Loucy (cell line): ENCODE measurements at regions not wholly inside any gene's neighbourhood (a gene's known extent, or its start where the extent isn't known, plus 50 kb on each side); places are given as distances from the start of the nearest gene placed in this dataset.

Source experiments
- H2AFZ ChIP-seq: fragments of 200-600 bp; sonication (generic); 2 replicates; pipeline ENCODE4 v1.6.0; 2016; ENCODE audit warnings: antibody characterized with exemption, mild to moderate bottlenecking, low read length, moderate library complexity
- H3F3A ChIP-seq: fragments of 200-600 bp; 2 replicates; pipeline ENCODE4 v1.6.0; 2016; ENCODE audit warnings: antibody characterized with exemption, low read depth, mild to moderate bottlenecking
- H3K27me3 ChIP-seq: fragments of 200-600 bp; sonication (generic); 2 replicates; pipeline ENCODE4 v1.6.1; 2014; ENCODE audit warnings: low read length, mild to moderate bottlenecking; ENCODE audit not compliant: insufficient read depth, poor library complexity, severe bottlenecking
- H3K36me3 ChIP-seq: fragments of 200-600 bp; sonication (generic); 2 replicates; pipeline ENCODE4 v1.6.1; 2016; ENCODE audit warnings: low read length; ENCODE audit not compliant: insufficient read depth
- H3K4me1 ChIP-seq: fragments of 200-600 bp; sonication (generic); 2 replicates; pipeline ENCODE4 v1.5.1; 2014; ENCODE audit warnings: low read length, mild to moderate bottlenecking; ENCODE audit not compliant: insufficient read depth, poor library complexity, severe bottlenecking
- H3K4me2 ChIP-seq: fragments of 200-600 bp; sonication (generic); 2 replicates; pipeline ENCODE4 v1.6.0; 2014; ENCODE audit warnings: antibody characterized with exemption, low read length, low read depth, mild to moderate bottlenecking; ENCODE audit not compliant: poor library complexity, severe bottlenecking
- H3K4me3 ChIP-seq: fragments of 200-600 bp; sonication (generic); 2 replicates; pipeline ENCODE4 v1.5.1; 2014; ENCODE audit warnings: low read length, mild to moderate bottlenecking, mixed read lengths; ENCODE audit not compliant: poor library complexity, severe bottlenecking
- H3K79me2 ChIP-seq: fragments of 200-600 bp; sonication (generic); 2 replicates; pipeline ENCODE4 v1.6.1; 2014; ENCODE audit warnings: low read length; ENCODE audit not compliant: insufficient read depth
- H3K9ac ChIP-seq: fragments of 200-600 bp; sonication (generic); 2 replicates; pipeline ENCODE4 v1.6.0; 2014; ENCODE audit warnings: mild to moderate bottlenecking, low read depth, low read length, moderate library complexity; ENCODE audit not compliant: poor library complexity, severe bottlenecking
- H3K9me2 ChIP-seq: fragments of 200-600 bp; sonication (generic); replicated peaks from 2 replicates; pipeline ENCODE4 v1.6.1; 2016; ENCODE audit warnings: low read depth, low read length, mixed read lengths
- H3K9me3 ChIP-seq: fragments of 200-600 bp; sonication (generic); 2 replicates; pipeline ENCODE4 v1.6.1; 2014; ENCODE audit warnings: mild to moderate bottlenecking, antibody characterized with exemption, low read length, low read depth; ENCODE audit not compliant: insufficient read depth
- H4K20me1 ChIP-seq: fragments of 200-600 bp; sonication (generic); 2 replicates; pipeline ENCODE4 v1.6.0; 2014; ENCODE audit warnings: antibody characterized with exemption, low read length, mild to moderate bottlenecking; ENCODE audit not compliant: insufficient read depth, poor library complexity, severe bottlenecking
- CTCF ChIP-seq: fragments of 200-600 bp; sonication (generic); conservative IDR thresholded peaks from 2 replicates; pipeline ENCODE4 v1.5.1; 2014; ENCODE audit warnings: mild to moderate bottlenecking, antibody characterized with exemption, low read length
- EZH2phosphoT487 ChIP-seq: fragments of 200-600 bp; IDR thresholded peaks from 2 replicates; pipeline ENCODE4 v1.6.1; 2018; ENCODE audit warnings: antibody characterized with exemption, mild to moderate bottlenecking, moderate library complexity, borderline replicate concordance

DNA sequence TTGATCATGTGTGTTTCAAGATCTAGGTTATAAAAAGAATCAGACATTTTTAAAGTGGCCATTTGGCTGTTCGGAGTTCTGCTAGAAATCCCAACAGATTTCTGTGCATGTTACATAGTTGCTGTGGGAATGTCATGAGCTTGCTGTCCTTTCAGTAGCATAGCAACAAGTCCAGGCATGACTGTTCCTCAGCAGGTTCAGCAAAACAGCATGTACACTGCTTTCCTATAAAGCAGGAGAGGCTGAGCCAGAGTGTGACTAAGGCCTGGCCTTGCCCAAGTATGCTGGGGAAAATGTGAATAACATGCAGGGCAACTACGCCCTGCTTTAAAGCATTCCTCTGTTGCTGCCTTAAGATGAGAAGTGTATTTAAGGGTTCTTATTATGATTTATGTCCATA lies 217.1 kb upstream of the SMIM31 start:
- Histone ChIP-seq H3K27me3 (no peaks in the 10 kb centered on the region), H2AFZ (no peak overlapping the region), H3K9ac (no peak overlapping the region), H3K4me1 (no peaks in the 10 kb centered on the region), H3K4me2 (no peak overlapping the region), H3K9me3 (peaks cover 5% of the 10 kb centered on the region; the same call in 1 of the 2 replicates), H3K79me2 (no peaks in the 10 kb centered on the region), H3F3A (no peaks in the 10 kb centered on the region), H3K9me2 (no peaks in the 10 kb centered on the region), H3K4me3 (no peak overlapping the region), H4K20me1 (no peaks in the 10 kb centered on the region), H3K36me3 (no peaks in the 10 kb centered on the region)
- no peak for TF ChIP-seq EZH2phosphoT487
- no peak for TF ChIP-seq CTCF

GRCh38 chr4:164538097-164538496 lies 215.8 kb upstream of the SMIM31 start:
- Histone ChIP-seq H2AFZ (no peak overlapping the region), H3K9me3 (peaks cover 5% of the 10 kb centered on the region; the same call in 1 of the 2 replicates), H3K79me2 (no peaks in the 10 kb centered on the region), H3K4me3 (no peak overlapping the region), H3F3A (no peaks in the 10 kb centered on the region), H3K36me3 (no peaks in the 10 kb centered on the region), H4K20me1 (no peaks in the 10 kb centered on the region), H3K4me1 (no peaks in the 10 kb centered on the region), H3K9me2 (no peaks in the 10 kb centered on the region), H3K4me2 (no peak overlapping the region), H3K9ac (no peak overlapping the region), H3K27me3 (no peaks in the 10 kb centered on the region)
- TF ChIP-seq EZH2phosphoT487 (no peak), CTCF (no peak)

- no peak overlapping the region for H2AFZ ChIP-seq
- H3F3A ChIP-seq: no peaks in the 10 kb centered on the region
- H3K27me3 ChIP-seq: no peaks in the 10 kb centered on the region
- H3K4me2 ChIP-seq: no peak overlapping the region
- H3K4me1 ChIP-seq: no peaks in the 10 kb centered on the region
- TF ChIP-seq EZH2phosphoT487: no peak
- no peak for TF ChIP-seq CTCF
- no peak overlapping the region for H3K9ac ChIP-seq
- H4K20me1 ChIP-seq: no peaks in the 10 kb centered on the region
- no peaks in the 10 kb centered on the region for H3K36me3 ChIP-seq
- H3K9me3 ChIP-seq: peaks cover 5% of the 10 kb centered on the region; the same call in 1 of the 2 replicates
- no peaks in the 10 kb centered on the region for H3K79me2 ChIP-seq
- no peaks in the 10 kb centered on the region for H3K9me2 ChIP-seq
- H3K4me3 ChIP-seq: no peak overlapping the region
Measured at GRCh38 chr4:164540987-164541386, 212.9 kb upstream of the SMIM31 start.
